T-helper 17 cell (primary cell): ENCODE measurements at regions not wholly inside any gene's neighbourhood (a gene's known extent, or its start where the extent isn't known, plus 50 kb on each side); places are given as distances from the start of the nearest gene placed in this dataset.

ENCODE experiments used
- ATAC-seq: fragments of 150-1000 bp; cut with Tn5 transposase; 2 replicates; pipeline ENCODE4 v1.10.0; 2021; ENCODE audit warnings: mild to moderate bottlenecking, moderate library complexity
- DNase-seq, 3 donors: peaks; one replicate each; pipeline versions ENCODE4 v3.0.0 to v3.0.0-alpha.2; 2020 to 2021
- H3K9me3 ChIP-seq: one replicate; pipeline ENCODE4 v1.7.0; 2013; ENCODE audit warnings: low read length, mild to moderate bottlenecking; ENCODE audit not compliant: control insufficient read depth, poor library complexity, severe bottlenecking
- H3K27ac Mint-ChIP-seq: one replicate; pipeline ENCODE4 v1.8.0; 2022; ENCODE audit warnings: mild to moderate bottlenecking, moderate library complexity, mixed read lengths
- H3K27me3 Mint-ChIP-seq: one replicate; pipeline ENCODE4 v1.8.0; 2022; ENCODE audit warnings: mixed read lengths
- H3K36me3 Mint-ChIP-seq: one replicate; pipeline ENCODE4 v1.8.0; 2022; ENCODE audit warnings: low read depth, mixed read lengths
- H3K4me1 Mint-ChIP-seq: one replicate; pipeline ENCODE4 v1.8.0; 2022; ENCODE audit warnings: mild to moderate bottlenecking, mixed read lengths
- H3K4me3 Mint-ChIP-seq: one replicate; pipeline ENCODE4 v1.8.0; 2022; ENCODE audit warnings: mild to moderate bottlenecking, moderate library complexity, mixed read lengths

DNA sequence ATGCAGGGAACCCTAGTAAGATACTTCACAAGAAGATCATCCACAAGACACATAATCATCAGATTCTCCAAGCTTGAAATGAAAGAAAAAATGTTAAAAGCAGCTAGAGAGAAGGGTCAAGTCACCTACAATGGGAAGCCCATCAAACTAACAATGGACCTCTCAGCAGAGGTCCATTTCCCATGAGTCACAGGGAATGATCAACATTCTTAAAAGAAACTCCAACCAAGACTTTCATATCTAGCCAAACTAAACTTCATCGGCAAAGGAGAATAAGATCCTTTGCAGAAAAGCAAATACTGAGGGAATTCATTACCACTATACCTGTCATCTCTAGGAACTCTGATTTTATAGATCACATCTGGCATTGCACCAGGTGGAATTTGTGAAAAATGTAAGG is 52.9 kb upstream of the SPATA31E1 start:
- no peak for DNase-seq
- ATAC-seq: no peak
- Mint-ChIP-seq H3K4me3 (no peak overlapping the region), H3K4me1 (no peaks in the 10 kb centered on the region), H3K27ac (no peak overlapping the region), H3K36me3 (no peaks in the 10 kb centered on the region), H3K27me3 (peaks cover 19% of the 10 kb centered on the region)
- no peaks in the 10 kb centered on the region for H3K9me3 ChIP-seq

DNA sequence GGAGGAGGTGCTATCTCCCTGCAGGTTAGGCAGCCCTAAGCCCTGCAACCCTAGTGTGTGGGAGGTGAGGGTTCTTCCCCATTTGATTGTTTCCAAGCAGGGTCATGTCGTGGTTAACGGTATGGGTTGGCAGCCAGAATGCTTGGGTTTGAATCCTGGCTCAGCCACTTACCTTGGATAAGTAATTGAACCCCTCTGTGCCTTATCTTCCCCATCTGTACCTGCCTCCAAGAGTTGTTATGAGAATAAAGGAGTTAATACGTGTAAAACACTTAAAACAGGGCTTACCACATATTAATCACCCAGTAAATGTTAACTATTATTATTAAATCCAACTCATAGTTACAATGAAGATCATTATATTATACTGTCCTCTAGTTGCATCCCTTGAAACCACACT is 52.2 kb upstream of the SPATA31E1 start:
- H3K4me1 Mint-ChIP-seq: no peaks in the 10 kb centered on the region
- no peak overlapping the region for H3K4me3 Mint-ChIP-seq
- H3K27me3 Mint-ChIP-seq: peaks cover 19% of the 10 kb centered on the region
- ATAC-seq (no peak), DNase-seq (no peak)
- no peak overlapping the region for H3K27ac Mint-ChIP-seq
- H3K36me3 Mint-ChIP-seq: no peaks in the 10 kb centered on the region
- no peaks in the 10 kb centered on the region for H3K9me3 ChIP-seq

DNA sequence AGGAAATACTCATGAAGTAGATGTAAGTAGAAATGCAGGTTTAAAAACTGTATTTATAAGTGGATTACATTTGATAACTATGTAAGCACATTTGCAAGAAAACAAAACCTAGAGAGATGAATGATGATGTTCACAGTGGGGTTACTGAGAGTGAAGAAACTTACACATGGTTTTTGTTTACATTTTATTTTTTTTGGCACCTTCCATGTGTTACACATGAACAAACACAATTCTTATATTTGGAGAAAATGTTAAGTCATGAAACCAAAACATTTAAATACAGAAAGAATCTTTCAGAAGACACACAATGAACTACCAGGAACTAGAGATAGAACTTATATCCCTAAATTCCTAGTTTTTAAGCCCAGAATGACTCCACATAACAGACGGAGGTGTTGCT is 51.5 kb upstream of the SPATA31E1 start:
- H3K27me3 Mint-ChIP-seq: peaks cover 19% of the 10 kb centered on the region
- H3K36me3 Mint-ChIP-seq: no peaks in the 10 kb centered on the region
- H3K9me3 ChIP-seq: no peaks in the 10 kb centered on the region
- no peak for DNase-seq
- H3K4me3 Mint-ChIP-seq: no peak overlapping the region
- no peak for ATAC-seq
- no peaks in the 10 kb centered on the region for H3K4me1 Mint-ChIP-seq
- H3K27ac Mint-ChIP-seq: no peak overlapping the region
